Stimulated activated CD8-positive, alpha-beta memory T cell treated with anti-CD3 and anti-CD28 coated beads, Interleukin-2, amount 100 ng/mL, for 48 hours (primary cell): ENCODE measurements at regions not wholly inside any gene's neighbourhood (a gene's known extent, or its start where the extent isn't known, plus 50 kb on each side); places are given as distances from the start of the nearest gene placed in this dataset.

Experiments used
- DNase-seq, 2 donors: peaks; one replicate each; pipeline ENCODE4 v3.0.0-alpha.2; 2020; ENCODE audit warnings: low read depth in 2 of 2

GRCh38 chr1:83725735-83726360, 273.1 kb downstream of the TTLL7 start:
- DNase-seq = no peak

- DNase-seq = no peak
These were observed 280.6 kb downstream of the TTLL7 start for GRCh38 chr1:83718338-83718737.

- DNase-seq = no peak
These were observed 281.1 kb downstream of the TTLL7 start for GRCh38 chr1:83717785-83718184.

GRCh38 chr1:83716641-83717040, 282.3 kb downstream of the TTLL7 start:
- DNase-seq = no peak

GRCh38 chr1:83715550-83715949, 283.4 kb downstream of the TTLL7 start:
- DNase-seq = no peak

GRCh38 chr1:83709662-83710061, 289.3 kb downstream of the TTLL7 start:
- no peak for DNase-seq

GRCh38 chr1:83706354-83706938, 292.5 kb downstream of the TTLL7 start:
- DNase-seq = no peak

GRCh38 chr1:83705091-83705490, 293.8 kb downstream of the TTLL7 start:
- DNase-seq = no peak

GRCh38 chr1:83704350-83704749, 294.6 kb downstream of the TTLL7 start:
- no peak for DNase-seq

- no peak for DNase-seq
These were observed 296.6 kb downstream of the TTLL7 start for GRCh38 chr1:83702356-83702755.

- no peak for DNase-seq
These were observed 297.6 kb downstream of the TTLL7 start for GRCh38 chr1:83701355-83701754.

GRCh38 chr1:83698644-83699043, 300.3 kb downstream of the TTLL7 start:
- DNase-seq = no peak

GRCh38 chr1:83697961-83698360, 301.0 kb downstream of the TTLL7 start:
- DNase-seq = no peak

- DNase-seq = no peak
These were observed 301.7 kb downstream of the TTLL7 start for GRCh38 chr1:83697220-83697619.

GRCh38 chr1:83694449-83694848, 304.5 kb downstream of the TTLL7 start:
- no peak for DNase-seq

GRCh38 chr1:83693427-83694126, 305.4 kb downstream of the TTLL7 start:
- no peak for DNase-seq

- DNase-seq = no peak
These were observed 306.2 kb downstream of the TTLL7 start for GRCh38 chr1:83692524-83693381.

GRCh38 chr1:83691953-83692500, 306.9 kb downstream of the TTLL7 start:
- DNase-seq = no peak

GRCh38 chr1:83689921-83690868, 308.7 kb downstream of the TTLL7 start:
- DNase-seq = no peak

GRCh38 chr1:83682132-83682531, 316.8 kb downstream of the TTLL7 start:
- no peak for DNase-seq

GRCh38 chr1:83676106-83676505, 322.8 kb downstream of the TTLL7 start:
- no peak for DNase-seq
